Neural progenitor cell (in vitro differentiated cells): ENCODE measurements at regions not wholly inside any gene's neighbourhood (a gene's known extent, or its start where the extent isn't known, plus 50 kb on each side); places are given as distances from the start of the nearest gene placed in this dataset.
"Not testable (repeated sequence)": the region's sequence is repeated elsewhere in the genome, so short reads cannot be mapped to it uniquely, and the experiment has no call there.

Experiments
- EZH2 ChIP-seq: fragments of 200-600 bp; sonication (generic); IDR thresholded peaks from 2 replicates; pipeline ENCODE4 v1.6.1; 2017; ENCODE audit warnings: antibody characterized with exemption, mild to moderate bottlenecking, moderate library complexity
- EZH2phosphoT487 ChIP-seq: fragments of 200-600 bp; sonication (generic); IDR thresholded peaks from 2 replicates; pipeline ENCODE4 v1.6.1; 2017; ENCODE audit warnings: antibody characterized with exemption
- TF ChIP-seq, protein P1 (sequence below): fragments of 200-600 bp; sonication (generic); IDR thresholded peaks from 2 replicates; pipeline ENCODE4 v1.5.1; 2017; ENCODE audit warnings: antibody characterized with exemption, mild to moderate bottlenecking

GRCh38 chr2:87360927-87361326 is 339.3 kb upstream of the PLGLB1 start:
- TF ChIP-seq, protein P1, sequence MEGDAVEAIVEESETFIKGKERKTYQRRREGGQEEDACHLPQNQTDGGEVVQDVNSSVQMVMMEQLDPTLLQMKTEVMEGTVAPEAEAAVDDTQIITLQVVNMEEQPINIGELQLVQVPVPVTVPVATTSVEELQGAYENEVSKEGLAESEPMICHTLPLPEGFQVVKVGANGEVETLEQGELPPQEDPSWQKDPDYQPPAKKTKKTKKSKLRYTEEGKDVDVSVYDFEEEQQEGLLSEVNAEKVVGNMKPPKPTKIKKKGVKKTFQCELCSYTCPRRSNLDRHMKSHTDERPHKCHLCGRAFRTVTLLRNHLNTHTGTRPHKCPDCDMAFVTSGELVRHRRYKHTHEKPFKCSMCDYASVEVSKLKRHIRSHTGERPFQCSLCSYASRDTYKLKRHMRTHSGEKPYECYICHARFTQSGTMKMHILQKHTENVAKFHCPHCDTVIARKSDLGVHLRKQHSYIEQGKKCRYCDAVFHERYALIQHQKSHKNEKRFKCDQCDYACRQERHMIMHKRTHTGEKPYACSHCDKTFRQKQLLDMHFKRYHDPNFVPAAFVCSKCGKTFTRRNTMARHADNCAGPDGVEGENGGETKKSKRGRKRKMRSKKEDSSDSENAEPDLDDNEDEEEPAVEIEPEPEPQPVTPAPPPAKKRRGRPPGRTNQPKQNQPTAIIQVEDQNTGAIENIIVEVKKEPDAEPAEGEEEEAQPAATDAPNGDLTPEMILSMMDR, result not testable (repeated sequence)
- TF ChIP-seq EZH2phosphoT487, EZH2: not testable (repeated sequence)
